HFF-Myc (cell line): ENCODE measurements at regions not wholly inside any gene's neighbourhood (a gene's known extent, or its start where the extent isn't known, plus 50 kb on each side); places are given as distances from the start of the nearest gene placed in this dataset.
A peak's percentile ranks its signal among the peaks of the same experiment; 100 is the strongest.

Experiments used
- DNase-seq: peaks from one replicate; pipeline ENCODE4 v3.0.0-alpha.2; 2011; ENCODE audit warnings: low read depth; ENCODE audit errors: extremely low read depth
- H3K4me3 ChIP-seq: replicated peaks from 2 replicates; pipeline ENCODE4 v1.5.1; 2011; ENCODE audit warnings: low read depth, mild to moderate bottlenecking, control low read depth, low read length
- TF ChIP-seq, protein P1 (sequence below): IDR thresholded peaks from 2 replicates; pipeline ENCODE4 v1.5.1; 2012; ENCODE audit warnings: mild to moderate bottlenecking, low read depth, low read length, control low read depth; ENCODE audit errors: missing control alignments

DNA sequence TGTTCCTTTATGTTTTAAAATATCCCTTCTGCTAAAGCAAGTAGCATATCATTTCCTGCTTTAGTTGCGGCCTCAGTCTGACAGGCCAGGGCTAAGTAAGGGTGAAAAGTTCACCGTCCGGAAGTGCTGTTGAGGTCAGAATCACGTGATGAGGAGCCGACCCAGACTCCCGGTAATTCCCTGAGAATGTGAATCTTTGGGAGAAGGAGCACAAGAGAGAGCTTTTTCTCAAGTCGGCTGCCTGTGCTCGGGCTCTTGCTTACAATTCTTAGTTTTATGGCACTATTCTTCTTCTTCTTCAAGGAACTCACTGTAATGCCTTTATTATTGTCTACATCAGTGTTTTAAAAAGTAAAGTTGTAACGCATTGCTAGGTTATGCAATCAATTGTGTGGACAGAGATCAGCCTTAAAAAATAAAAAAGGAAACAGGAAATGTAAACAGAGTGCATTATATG, 309.3 kb downstream of the PRL start:
- TF ChIP-seq, protein P1, sequence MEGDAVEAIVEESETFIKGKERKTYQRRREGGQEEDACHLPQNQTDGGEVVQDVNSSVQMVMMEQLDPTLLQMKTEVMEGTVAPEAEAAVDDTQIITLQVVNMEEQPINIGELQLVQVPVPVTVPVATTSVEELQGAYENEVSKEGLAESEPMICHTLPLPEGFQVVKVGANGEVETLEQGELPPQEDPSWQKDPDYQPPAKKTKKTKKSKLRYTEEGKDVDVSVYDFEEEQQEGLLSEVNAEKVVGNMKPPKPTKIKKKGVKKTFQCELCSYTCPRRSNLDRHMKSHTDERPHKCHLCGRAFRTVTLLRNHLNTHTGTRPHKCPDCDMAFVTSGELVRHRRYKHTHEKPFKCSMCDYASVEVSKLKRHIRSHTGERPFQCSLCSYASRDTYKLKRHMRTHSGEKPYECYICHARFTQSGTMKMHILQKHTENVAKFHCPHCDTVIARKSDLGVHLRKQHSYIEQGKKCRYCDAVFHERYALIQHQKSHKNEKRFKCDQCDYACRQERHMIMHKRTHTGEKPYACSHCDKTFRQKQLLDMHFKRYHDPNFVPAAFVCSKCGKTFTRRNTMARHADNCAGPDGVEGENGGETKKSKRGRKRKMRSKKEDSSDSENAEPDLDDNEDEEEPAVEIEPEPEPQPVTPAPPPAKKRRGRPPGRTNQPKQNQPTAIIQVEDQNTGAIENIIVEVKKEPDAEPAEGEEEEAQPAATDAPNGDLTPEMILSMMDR: no peak
- peak; percentile 77 for DNase-seq
- no peak overlapping the region for H3K4me3 ChIP-seq

DNA sequence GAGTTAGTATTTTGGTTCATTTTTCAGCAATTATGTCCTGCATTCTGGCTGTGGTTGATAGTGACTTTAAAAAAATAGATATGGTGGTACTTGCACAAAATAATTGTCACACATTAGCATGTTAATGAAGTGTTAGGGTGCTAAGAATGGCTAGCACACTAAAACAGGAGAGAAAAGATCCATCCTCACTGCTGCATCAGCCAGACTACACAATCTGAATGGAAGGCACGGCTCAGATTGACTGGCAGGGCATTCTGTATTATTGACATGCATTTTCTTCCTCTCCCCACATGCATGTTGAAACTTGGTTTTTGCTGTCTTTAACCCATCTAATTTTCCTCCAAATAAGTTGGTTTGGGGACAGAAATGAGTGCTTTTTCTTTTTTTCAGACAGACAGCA, 306.3 kb downstream of the PRL start:
- TF ChIP-seq, protein P1: no peak

DNA sequence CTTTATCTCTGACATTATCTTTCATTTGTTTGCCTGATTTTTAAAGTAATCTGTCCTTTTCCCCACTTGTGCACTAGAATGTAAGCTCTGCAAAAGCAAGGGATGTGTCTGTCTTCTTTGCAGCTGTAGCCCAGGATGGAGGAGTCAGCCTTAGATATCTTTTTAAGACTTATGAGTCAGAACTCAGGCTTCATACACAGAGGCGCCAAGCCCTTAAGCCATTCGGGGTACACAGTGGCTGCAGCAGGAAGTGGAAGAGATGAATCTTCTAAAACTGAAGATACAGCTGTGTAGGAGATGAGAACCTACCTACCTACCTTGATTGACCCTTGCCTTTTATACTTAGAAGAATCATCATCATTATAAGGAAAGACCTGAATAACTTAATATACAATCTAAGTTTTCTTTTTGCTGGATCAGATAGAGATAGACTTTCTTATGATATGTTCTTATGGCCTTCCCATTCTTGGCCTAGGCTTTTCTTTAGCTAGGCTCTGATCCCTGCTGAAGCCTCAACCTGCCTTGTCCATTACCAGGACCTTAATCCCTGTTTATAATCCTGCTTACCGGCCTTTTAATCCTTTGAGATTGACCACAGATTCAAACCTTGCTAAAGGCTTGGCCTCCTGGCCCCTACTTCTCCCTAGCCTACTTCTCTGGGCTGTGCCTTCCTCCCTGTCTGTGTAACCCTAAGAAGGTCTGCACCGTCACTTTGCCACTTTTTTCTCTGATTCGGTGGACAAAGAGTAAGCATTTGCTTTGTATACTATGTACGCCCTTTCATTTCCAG, 304.5 kb downstream of the PRL start:
- TF ChIP-seq, protein P1: no peak
- no peak overlapping the region for H3K4me3 ChIP-seq
- DNase-seq: no peak

More for the DNA sequence above, 306.3 kb downstream of the PRL start:
- no peak overlapping the region for H3K4me3 ChIP-seq
- no peak for DNase-seq

DNA sequence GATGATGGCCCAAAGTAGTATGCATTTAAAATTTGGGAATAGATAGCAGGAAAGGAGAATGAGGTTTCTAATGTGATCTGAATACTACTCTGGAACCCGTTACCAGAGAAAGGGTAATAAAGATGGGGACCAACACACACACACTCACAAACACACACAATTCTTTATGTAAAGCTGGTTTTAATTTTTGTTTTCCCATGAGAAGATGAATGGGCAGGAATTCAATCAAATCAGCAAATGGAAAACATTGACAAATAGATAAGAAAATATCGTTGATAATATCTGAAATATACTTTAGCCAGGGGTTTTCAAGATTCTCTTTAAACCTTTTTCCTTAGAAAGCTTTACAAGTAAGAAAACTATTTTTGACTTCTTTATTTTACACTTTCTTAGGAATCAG, 303.0 kb downstream of the PRL start:
- DNase-seq: no peak

DNA sequence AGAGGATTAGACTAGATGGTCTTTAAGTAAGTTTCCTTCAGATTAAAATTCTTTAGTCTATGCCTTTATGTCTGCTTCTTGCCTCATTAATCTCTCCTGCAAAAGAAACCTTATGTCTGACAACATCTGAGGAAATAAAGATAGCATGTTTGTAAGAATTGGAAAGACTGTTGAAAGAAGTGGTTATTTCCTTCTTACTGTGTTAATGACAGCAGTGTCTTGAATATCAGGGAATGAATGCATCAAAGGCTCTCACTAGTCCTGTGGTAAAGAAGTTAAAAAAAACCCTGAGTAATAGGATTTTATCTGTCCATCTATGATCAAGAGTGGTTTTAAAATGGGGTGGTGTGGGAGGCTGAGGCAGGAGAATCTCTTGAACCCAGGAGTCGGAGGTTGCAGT, 302.0 kb downstream of the PRL start:
- DNase-seq: no peak
- TF ChIP-seq, protein P1: no peak
- no peak overlapping the region for H3K4me3 ChIP-seq

More for the DNA sequence above, 303.0 kb downstream of the PRL start:
- no peak overlapping the region for H3K4me3 ChIP-seq
- TF ChIP-seq, protein P1: no peak

DNA sequence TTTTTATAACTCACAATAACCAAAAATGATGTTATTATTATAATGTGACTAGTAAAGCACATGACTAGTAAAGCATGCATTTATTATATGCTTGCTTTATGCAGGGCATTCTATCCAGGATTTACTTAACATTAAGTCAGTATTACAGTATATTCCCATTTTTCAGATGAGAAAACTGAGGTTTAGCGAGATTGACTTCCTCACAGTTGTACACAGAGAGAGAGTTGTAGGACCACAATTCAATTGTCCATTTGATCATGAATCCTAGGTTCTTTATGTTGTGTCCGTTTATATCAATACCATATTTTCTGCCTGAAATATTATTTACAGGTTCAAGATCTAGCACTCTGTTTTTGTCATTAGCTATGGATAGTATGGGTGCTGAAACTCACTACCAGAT, 301.5 kb downstream of the PRL start:
- no peak overlapping the region for H3K4me3 ChIP-seq
- no peak for DNase-seq
- TF ChIP-seq, protein P1: no peak
